ENCODE measurements at regions not wholly inside any gene's neighbourhood (a gene's known extent, or its start where the extent isn't known, plus 50 kb on each side); places are given as distances from the start of the nearest gene placed in this dataset.

DNA sequence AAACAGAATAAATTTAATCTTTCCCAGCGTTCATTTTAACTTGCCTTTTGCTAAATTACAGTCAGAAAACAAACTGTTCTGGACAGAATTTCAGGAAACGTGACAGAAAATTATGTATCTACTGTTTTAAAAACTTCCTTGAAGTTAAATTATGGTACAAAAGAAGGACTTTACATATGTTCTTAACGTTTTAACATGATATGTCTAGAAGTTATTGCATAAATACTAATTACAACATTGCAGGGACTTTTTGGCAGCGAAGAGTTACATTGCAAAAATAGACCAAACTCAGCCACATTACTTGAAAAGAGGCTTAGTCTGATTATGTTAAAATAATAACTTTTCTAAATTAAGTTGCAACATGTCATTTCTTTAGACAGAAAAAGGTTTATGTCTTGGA, 142.1 kb upstream of the IMPG1 start:
- POLR2A ChIA-PET = no interaction called here
- no peak overlapping the region for H2AFZ ChIP-seq (ENCODE audit: low read depth, low read length)
- dilution Hi-C loops (cut with MboI; ENCODE audit: extremely low pct_ligation_motif_present, low sequenced_read_pairs) = no loop called here
- H3K4me1 ChIP-seq (ENCODE audit: control insufficient read depth, extremely low read depth, insufficient read depth, low read length) = no peaks in the 10 kb centered on the region
- no peaks in the 10 kb centered on the region for H3K9me3 ChIP-seq (replicated peaks; ENCODE audit: control insufficient read depth, insufficient read depth, low read length)
- no peaks in the 10 kb centered on the region for H4K20me1 ChIP-seq (replicated peaks; ENCODE audit: control insufficient read depth, extremely low read depth, insufficient read depth, low read length)
- H3K9me1 ChIP-seq (replicated peaks; ENCODE audit: control insufficient read depth, extremely low read depth, insufficient read depth, low read length) = no peaks in the 10 kb centered on the region
- no peak for TF ChIP-seq POLR2AphosphoS5 (IDR thresholded peaks at IDR 0.05; ENCODE audit: insufficient read depth, low read depth, low read length)
- no peak overlapping the region for H3K9ac ChIP-seq (replicated peaks; ENCODE audit: extremely low read depth, insufficient read depth, low read length)
- no peaks in the 10 kb centered on the region for H3K79me2 ChIP-seq (ENCODE audit: control insufficient read depth, insufficient read depth, low read length)
- DNase-seq (ENCODE audit: low read depth, low spot score) (no peak), FAIRE-seq (no peak)
- no peaks in the 10 kb centered on the region for H3K27me3 ChIP-seq (ENCODE audit: control insufficient read depth in 2 of 2, insufficient read depth in 2 of 2, low read length in 2 of 2)
- intact Hi-C loops (cut with micrococcal nuclease) = no loop called here
- CTCF ChIA-PET = no interaction called here
- H3K4me2 ChIP-seq (ENCODE audit: insufficient read depth, low read length) = no peak overlapping the region
- no TSS peak for BruUV-seq (replicated peaks)
- H3K27ac ChIP-seq (ENCODE audit: insufficient read depth, low read depth, low read length) = no peak overlapping the region
- H3K36me3 ChIP-seq (ENCODE audit: control insufficient read depth in 2 of 2, extremely low read depth in 1 of 2, insufficient read depth in 2 of 2, low read length in 2 of 2) = no peaks in the 10 kb centered on the region
- H3K4me3 ChIP-seq (replicated peaks in 1 of 3; ENCODE audit: insufficient read depth in 1 of 3, low read depth in 1 of 3, low read length in 3 of 3) = no peak overlapping the region

GRCh38 chr6:76174722-76175121, 102.3 kb upstream of the IMPG1 start:
- Histone ChIP-seq H3K4me3 (replicated peaks in 1 of 3; ENCODE audit: insufficient read depth in 1 of 3, low read depth in 1 of 3, low read length in 3 of 3) (no peak overlapping the region), H3K9me1 (replicated peaks; ENCODE audit: control insufficient read depth, extremely low read depth, insufficient read depth, low read length) (no peaks in the 10 kb centered on the region), H3K79me2 (ENCODE audit: control insufficient read depth, insufficient read depth, low read length) (no peaks in the 10 kb centered on the region), H2AFZ (ENCODE audit: low read depth, low read length) (no peak overlapping the region), H4K20me1 (replicated peaks; ENCODE audit: control insufficient read depth, extremely low read depth, insufficient read depth, low read length) (no peaks in the 10 kb centered on the region), H3K4me1 (ENCODE audit: control insufficient read depth, extremely low read depth, insufficient read depth, low read length) (no peaks in the 10 kb centered on the region), H3K27ac (ENCODE audit: insufficient read depth, low read depth, low read length) (no peak overlapping the region), H3K36me3 (ENCODE audit: control insufficient read depth in 2 of 2, extremely low read depth in 1 of 2, insufficient read depth in 2 of 2, low read length in 2 of 2) (no peaks in the 10 kb centered on the region), H3K9me3 (replicated peaks; ENCODE audit: control insufficient read depth, insufficient read depth, low read length) (no peaks in the 10 kb centered on the region), H3K9ac (replicated peaks; ENCODE audit: extremely low read depth, insufficient read depth, low read length) (no peak overlapping the region), H3K4me2 (ENCODE audit: insufficient read depth, low read length) (no peak overlapping the region), H3K27me3 (ENCODE audit: control insufficient read depth in 2 of 2, insufficient read depth in 2 of 2, low read length in 2 of 2) (no peaks in the 10 kb centered on the region)
- POLR2A ChIA-PET = no interaction called here
- CTCF ChIA-PET = no interaction called here
- intact Hi-C loops (cut with micrococcal nuclease) (no loop called here), dilution Hi-C loops (cut with MboI; ENCODE audit: extremely low pct_ligation_motif_present, low sequenced_read_pairs) (no loop called here)
- BruUV-seq (replicated peaks) = no TSS peak
- DNase-seq (ENCODE audit: low read depth, low spot score) (no peak), FAIRE-seq (no peak)
- no peak for TF ChIP-seq FOS (IDR thresholded peaks at IDR 0.05; ENCODE audit: borderline replicate concordance, insufficient read depth, low read length)
- TF ChIP-seq GATA2 (IDR thresholded peaks at IDR 0.05; ENCODE audit: insufficient read depth, insufficient read length, low read depth, low read length) = no peak
- no peak for TF ChIP-seq MAX (IDR thresholded peaks at IDR 0.05; ENCODE audit: insufficient read depth, insufficient read length)
- no peak for TF ChIP-seq POLR2AphosphoS5 (IDR thresholded peaks at IDR 0.05; ENCODE audit: insufficient read depth, low read depth, low read length)
- no peak for TF ChIP-seq JUN (IDR thresholded peaks at IDR 0.05; ENCODE audit: borderline replicate concordance, insufficient read depth, insufficient read length, low read depth)
- TF ChIP-seq EZH2 (IDR thresholded peaks at IDR 0.05; ENCODE audit: borderline replicate concordance, low read depth, low read length, severe bottlenecking) = no peak
- TF ChIP-seq MYC (IDR thresholded peaks at IDR 0.05; ENCODE audit: low read depth, low read length) = no peak
- no peak for TF ChIP-seq CTCF (IDR thresholded peaks at IDR 0.05; ENCODE audit: extremely low read depth in 1 of 2, insufficient read depth in 1 of 2, low read depth in 1 of 2, low read length in 2 of 2)
- no peak for TF ChIP-seq POLR2A (IDR thresholded peaks at IDR 0.05; ENCODE audit: low read depth, low read length)

Data from endothelial cell of umbilical vein (primary cell).